ENCODE measurements at regions not wholly inside any gene's neighbourhood (a gene's known extent, or its start where the extent isn't known, plus 50 kb on each side); places are given as distances from the start of the nearest gene placed in this dataset.

DNA sequence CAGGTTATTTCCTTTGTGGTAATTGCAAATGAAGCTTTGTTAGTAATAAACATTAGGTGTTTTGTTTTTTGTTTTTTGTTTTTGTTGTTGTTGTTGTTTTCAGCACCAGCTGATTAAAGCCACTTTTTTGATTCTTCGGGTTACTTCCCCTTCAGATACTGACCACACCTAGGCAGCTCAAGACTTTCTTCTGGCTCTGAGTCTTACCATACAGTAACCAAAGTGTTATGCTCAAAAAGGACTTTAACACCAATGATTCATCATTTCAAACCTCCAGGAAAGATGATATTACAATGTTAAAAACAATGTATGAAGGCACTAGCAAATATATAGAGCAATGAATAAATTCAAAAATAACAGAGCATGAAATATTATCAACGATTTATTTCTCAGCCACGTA lies 265.2 kb upstream of the SP8 start:
- no peak overlapping the region for H3K4ac ChIP-seq (ENCODE audit: low read depth, low read length)
- no peak overlapping the region for H2BK15ac ChIP-seq (ENCODE audit: low read depth, low read length)
- H3K27ac ChIP-seq (ENCODE audit: insufficient read depth, low read length) = no peak overlapping the region
- H3K36me3 ChIP-seq (ENCODE audit: control insufficient read depth, insufficient read depth, low read length) = no peaks in the 10 kb centered on the region
- H3K9ac ChIP-seq (ENCODE audit: low read depth, low read length) = no peak overlapping the region
- no CpG with 5 or more reads among the region's 3 CpGs for WGBS, 2 experiments (ENCODE audit: extremely low coverage in 2 of 2, insufficient read length in 1 of 2)
- no peak overlapping the region for H4K91ac ChIP-seq (ENCODE audit: insufficient read depth, low read depth, low read length)
- in situ Hi-C loops (cut with MboI; ENCODE audit: low sequenced_read_pairs) (no loop called here), intact Hi-C loops (cut with micrococcal nuclease) (no loop called here), dilution Hi-C loops (cut with HindIII; ENCODE audit: low sequenced_read_pairs, unreplicated experiment) (no loop called here)
- no peak overlapping the region for H2AK9ac ChIP-seq (replicated peaks; ENCODE audit: low read depth, low read length, poor library complexity)
- BruUV-seq (replicated peaks) = no TSS peak
- no peak overlapping the region for H3K18ac ChIP-seq (ENCODE audit: low read depth, low read length)
- H2BK120ac ChIP-seq (ENCODE audit: low read depth, low read length) = no peak overlapping the region
- no peak overlapping the region for H2AK5ac ChIP-seq (ENCODE audit: low read depth, low read length)
- H4K20me1 ChIP-seq (ENCODE audit: insufficient read depth, low read length) = no peaks in the 10 kb centered on the region
- H4K8ac ChIP-seq (ENCODE audit: low read depth in 2 of 2, low read length in 2 of 2) = no peak overlapping the region
- ChIA-PET CTCF (no interaction called here), POLR2A (ENCODE audit: unreplicated experiment) (no interaction called here)
- H2AFZ ChIP-seq (replicated peaks; ENCODE audit: low read length, poor library complexity) = no peak overlapping the region
- no peak for DNase-seq
- H3K4me1 ChIP-seq (ENCODE audit: control insufficient read depth, insufficient read depth, low read length) = no peaks in the 10 kb centered on the region
- no peak overlapping the region for H3K14ac ChIP-seq (replicated peaks; ENCODE audit: low read depth, low read length)
- H4K5ac ChIP-seq (ENCODE audit: low read depth, low read length) = no peak overlapping the region
- H2BK20ac ChIP-seq (ENCODE audit: low read depth, low read length) = no peak overlapping the region
- TF ChIP-seq FOS (IDR thresholded peaks at IDR 0.05; ENCODE audit: low read depth, low read length) (no peak), RCOR1 (IDR thresholded peaks at IDR 0.05; ENCODE audit: insufficient replicate concordance, low read length) (no peak), RFX5 (IDR thresholded peaks at IDR 0.05; ENCODE audit: low read depth, low read length) (no peak), RAD21 (IDR thresholded peaks at IDR 0.05; ENCODE audit: low read length) (no peak), NFE2L2 (IDR thresholded peaks at IDR 0.05; ENCODE audit: low read depth, low read length) (no peak)
- TF ChIP-seq, protein P1, sequence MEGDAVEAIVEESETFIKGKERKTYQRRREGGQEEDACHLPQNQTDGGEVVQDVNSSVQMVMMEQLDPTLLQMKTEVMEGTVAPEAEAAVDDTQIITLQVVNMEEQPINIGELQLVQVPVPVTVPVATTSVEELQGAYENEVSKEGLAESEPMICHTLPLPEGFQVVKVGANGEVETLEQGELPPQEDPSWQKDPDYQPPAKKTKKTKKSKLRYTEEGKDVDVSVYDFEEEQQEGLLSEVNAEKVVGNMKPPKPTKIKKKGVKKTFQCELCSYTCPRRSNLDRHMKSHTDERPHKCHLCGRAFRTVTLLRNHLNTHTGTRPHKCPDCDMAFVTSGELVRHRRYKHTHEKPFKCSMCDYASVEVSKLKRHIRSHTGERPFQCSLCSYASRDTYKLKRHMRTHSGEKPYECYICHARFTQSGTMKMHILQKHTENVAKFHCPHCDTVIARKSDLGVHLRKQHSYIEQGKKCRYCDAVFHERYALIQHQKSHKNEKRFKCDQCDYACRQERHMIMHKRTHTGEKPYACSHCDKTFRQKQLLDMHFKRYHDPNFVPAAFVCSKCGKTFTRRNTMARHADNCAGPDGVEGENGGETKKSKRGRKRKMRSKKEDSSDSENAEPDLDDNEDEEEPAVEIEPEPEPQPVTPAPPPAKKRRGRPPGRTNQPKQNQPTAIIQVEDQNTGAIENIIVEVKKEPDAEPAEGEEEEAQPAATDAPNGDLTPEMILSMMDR (conservative IDR thresholded peaks at IDR 0.05; ENCODE audit: low read depth, low read length) = no peak
- H3K27me3 ChIP-seq (ENCODE audit: control insufficient read depth, insufficient read depth, low read length) = no peaks in the 10 kb centered on the region
- no peaks in the 10 kb centered on the region for H3K9me1 ChIP-seq (ENCODE audit: insufficient read depth, low read length)
- ATAC-seq (ENCODE audit: low read depth) = no peak
- H3K4me2 ChIP-seq (ENCODE audit: low read depth, low read length) = no peak overlapping the region
- H3K4me3 ChIP-seq (ENCODE audit: insufficient read depth, low read depth, low read length) = no peak overlapping the region
- H3K79me1 ChIP-seq (ENCODE audit: low read depth in 1 of 2, low read length in 2 of 2) = no peaks in the 10 kb centered on the region
- 0 out of 2 replicates have a peak, but pooled peaks cover 2% of the 10 kb centered on the region for H3K9me3 ChIP-seq (ENCODE audit: control insufficient read depth, insufficient read depth, low read length)
- H3K56ac ChIP-seq (ENCODE audit: extremely low read depth, insufficient read depth, low read length) = no peak overlapping the region
- H3K23ac ChIP-seq (ENCODE audit: low read depth, low read length) = no peak overlapping the region
- no peak overlapping the region for H2BK5ac ChIP-seq (ENCODE audit: low read depth, low read length, poor library complexity, severe bottlenecking)
